ENCODE measurements at regions not wholly inside any gene's neighbourhood (a gene's known extent, or its start where the extent isn't known, plus 50 kb on each side); places are given as distances from the start of the nearest gene placed in this dataset.

GRCh38 chr4:163902417-163902816 lies 407.9 kb downstream of the TMA16 start:
- no peak overlapping the region for H3K4me3 ChIP-seq (ENCODE audit: low read depth, low read length)
- TF ChIP-seq CTCF (IDR thresholded peaks at IDR 0.05; ENCODE audit: borderline replicate concordance, insufficient read depth, low read depth, low read length) = no peak

GRCh38 chr4:163911891-163912290 lies 417.4 kb downstream of the TMA16 start:
- TF ChIP-seq CTCF (IDR thresholded peaks at IDR 0.05; ENCODE audit: borderline replicate concordance, insufficient read depth, low read depth, low read length) = no peak
- H3K4me3 ChIP-seq (ENCODE audit: low read depth, low read length) = no peak overlapping the region

GRCh38 chr4:163913571-163913970 lies 419.1 kb downstream of the TMA16 start:
- H3K4me3 ChIP-seq (ENCODE audit: low read depth, low read length) = no peak overlapping the region
- no peak for TF ChIP-seq CTCF (IDR thresholded peaks at IDR 0.05; ENCODE audit: borderline replicate concordance, insufficient read depth, low read depth, low read length)

GRCh38 chr4:163915896-163916295 lies 421.4 kb downstream of the TMA16 start:
- no peak overlapping the region for H3K4me3 ChIP-seq (ENCODE audit: low read depth, low read length)
- no peak for TF ChIP-seq CTCF (IDR thresholded peaks at IDR 0.05; ENCODE audit: borderline replicate concordance, insufficient read depth, low read depth, low read length)

- TF ChIP-seq CTCF (IDR thresholded peaks at IDR 0.05; ENCODE audit: borderline replicate concordance, insufficient read depth, low read depth, low read length) = no peak
- H3K4me3 ChIP-seq (ENCODE audit: low read depth, low read length) = no peak overlapping the region
Observed at GRCh38 chr4:163920426-163920825, 425.9 kb downstream of the TMA16 start.

GRCh38 chr4:163922302-163922701 lies 427.8 kb downstream of the TMA16 start:
- TF ChIP-seq CTCF (IDR thresholded peaks at IDR 0.05; ENCODE audit: borderline replicate concordance, insufficient read depth, low read depth, low read length) = no peak
- H3K4me3 ChIP-seq (ENCODE audit: low read depth, low read length) = no peak overlapping the region

- no peak for TF ChIP-seq CTCF (IDR thresholded peaks at IDR 0.05; ENCODE audit: borderline replicate concordance, insufficient read depth, low read depth, low read length)
Observed at GRCh38 chr4:163923092-163923491, 428.6 kb downstream of the TMA16 start.

More at GRCh38 chr4:163923092-163923491, 428.6 kb downstream of the TMA16 start:
- no peak overlapping the region for H3K4me3 ChIP-seq (ENCODE audit: low read depth, low read length)
